SU-DHL-6 (cell line): ENCODE measurements at regions not wholly inside any gene's neighbourhood (a gene's known extent, or its start where the extent isn't known, plus 50 kb on each side); places are given as distances from the start of the nearest gene placed in this dataset.

ENCODE experiments used
- EZH2phosphoT487 ChIP-seq: fragments of 200-600 bp; sonication (generic), shearing (Covaris generic); conservative IDR thresholded peaks from 2 replicates; pipeline ENCODE4 v1.6.1; 2018; ENCODE audit warnings: mild to moderate bottlenecking, antibody characterized with exemption, low read length, moderate library complexity, mixed read lengths
- TF ChIP-seq, protein P1 (sequence below): fragments of 200-600 bp; sonication (generic); IDR thresholded peaks from one replicate; pipeline ENCODE4 v1.5.1; 2017; ENCODE audit warnings: antibody characterized with exemption, mild to moderate bottlenecking, low read length, moderate library complexity; ENCODE audit not compliant: insufficient read depth, poor library complexity, severe bottlenecking

DNA sequence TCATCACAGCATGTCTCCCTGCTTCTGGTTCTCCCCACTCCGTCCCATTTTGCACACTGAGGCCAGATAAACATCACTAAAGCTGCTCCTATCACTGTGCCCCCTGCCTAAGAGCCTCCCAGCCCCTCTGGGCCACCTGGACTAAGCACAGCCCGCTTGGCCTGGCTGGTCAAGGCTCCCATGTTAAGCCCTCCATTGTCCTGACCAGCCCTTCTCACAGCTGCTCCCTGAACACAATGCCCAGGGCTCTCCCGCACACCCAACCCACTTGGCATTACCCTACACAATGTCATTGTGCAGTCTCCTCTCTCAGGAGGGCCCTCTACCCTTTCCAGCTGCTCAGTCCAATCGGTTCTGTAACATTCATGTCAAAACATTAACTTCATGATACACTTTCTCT, 133.4 kb downstream of the NUFIP1 start:
- TF ChIP-seq, protein P1, sequence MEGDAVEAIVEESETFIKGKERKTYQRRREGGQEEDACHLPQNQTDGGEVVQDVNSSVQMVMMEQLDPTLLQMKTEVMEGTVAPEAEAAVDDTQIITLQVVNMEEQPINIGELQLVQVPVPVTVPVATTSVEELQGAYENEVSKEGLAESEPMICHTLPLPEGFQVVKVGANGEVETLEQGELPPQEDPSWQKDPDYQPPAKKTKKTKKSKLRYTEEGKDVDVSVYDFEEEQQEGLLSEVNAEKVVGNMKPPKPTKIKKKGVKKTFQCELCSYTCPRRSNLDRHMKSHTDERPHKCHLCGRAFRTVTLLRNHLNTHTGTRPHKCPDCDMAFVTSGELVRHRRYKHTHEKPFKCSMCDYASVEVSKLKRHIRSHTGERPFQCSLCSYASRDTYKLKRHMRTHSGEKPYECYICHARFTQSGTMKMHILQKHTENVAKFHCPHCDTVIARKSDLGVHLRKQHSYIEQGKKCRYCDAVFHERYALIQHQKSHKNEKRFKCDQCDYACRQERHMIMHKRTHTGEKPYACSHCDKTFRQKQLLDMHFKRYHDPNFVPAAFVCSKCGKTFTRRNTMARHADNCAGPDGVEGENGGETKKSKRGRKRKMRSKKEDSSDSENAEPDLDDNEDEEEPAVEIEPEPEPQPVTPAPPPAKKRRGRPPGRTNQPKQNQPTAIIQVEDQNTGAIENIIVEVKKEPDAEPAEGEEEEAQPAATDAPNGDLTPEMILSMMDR = no peak
- no peak for TF ChIP-seq EZH2phosphoT487
